Omental fat pad (tissue), 3 donors: ENCODE measurements at regions not wholly inside any gene's neighbourhood (a gene's known extent, or its start where the extent isn't known, plus 50 kb on each side); places are given as distances from the start of the nearest gene placed in this dataset.

Experiments used
- ATAC-seq: fragments of 150-250 bp; one replicate; pipeline ENCODE4 v1.9.1; 2016; ENCODE audit warnings: mild to moderate bottlenecking, moderate library complexity; ENCODE audit not compliant: low FRiP score
- DNase-seq: peaks from one replicate; pipeline ENCODE4 v3.0.0-alpha.2; 2019; ENCODE audit warnings: low spot score
- CTCF ChIP-seq, 3 donors: fragments of 450-650 bp; IDR thresholded peaks; one replicate each; pipeline ENCODE4 v1.5.1; 2016 to 2017; ENCODE audit warnings: antibody characterized with exemption in 3 of 3, mild to moderate bottlenecking in 3 of 3, moderate library complexity in 2 of 3

DNA sequence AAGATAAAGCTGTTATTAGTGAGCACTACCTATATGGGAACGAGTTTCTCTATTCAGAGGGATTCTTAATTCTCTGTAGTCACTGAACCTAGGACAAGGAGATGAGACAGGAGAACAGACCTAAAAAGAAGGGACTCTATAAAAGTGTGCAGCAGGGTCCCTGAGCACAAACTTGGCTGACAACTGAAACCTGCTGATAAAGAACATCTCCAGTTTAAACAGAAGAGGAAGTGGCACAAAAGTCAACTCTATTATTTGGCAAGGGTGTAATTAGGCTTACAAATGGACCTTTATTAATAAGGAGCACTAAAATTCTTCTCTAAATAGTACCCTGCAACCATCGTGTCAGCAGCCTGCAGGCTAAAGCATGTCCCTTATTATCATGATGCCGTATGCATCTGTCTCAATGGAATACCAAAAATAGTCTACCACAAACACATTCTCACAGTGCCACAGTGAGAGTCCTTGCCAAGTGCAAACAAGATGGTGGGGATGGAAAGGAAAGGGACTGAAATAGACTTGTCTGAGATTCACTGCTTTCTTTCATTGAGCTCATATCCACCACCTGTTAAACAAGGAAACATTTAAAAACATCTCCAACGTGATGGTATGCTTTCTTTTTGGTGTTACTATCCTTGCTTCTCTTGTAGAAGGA lies 260.2 kb downstream of the INSIG2 start:
- DNase-seq = no peak
- no peak for TF ChIP-seq CTCF (IDR thresholded peaks at IDR 0.05)
- no peak for ATAC-seq

GRCh38 chr2:118345465-118345864 lies 257.2 kb downstream of the INSIG2 start:
- no peak for ATAC-seq
- TF ChIP-seq CTCF (IDR thresholded peaks at IDR 0.05) = no peak
- no peak for DNase-seq

- no peak for ATAC-seq
- TF ChIP-seq CTCF (IDR thresholded peaks at IDR 0.05) = no peak
These were observed 251.8 kb downstream of the INSIG2 start for GRCh38 chr2:118340103-118340502.

GRCh38 chr2:118339386-118339785 lies 251.1 kb downstream of the INSIG2 start:
- no peak for TF ChIP-seq CTCF (IDR thresholded peaks at IDR 0.05)
- no peak for DNase-seq
- ATAC-seq = no peak

More at GRCh38 chr2:118340103-118340502, 251.8 kb downstream of the INSIG2 start:
- DNase-seq = no peak

DNA sequence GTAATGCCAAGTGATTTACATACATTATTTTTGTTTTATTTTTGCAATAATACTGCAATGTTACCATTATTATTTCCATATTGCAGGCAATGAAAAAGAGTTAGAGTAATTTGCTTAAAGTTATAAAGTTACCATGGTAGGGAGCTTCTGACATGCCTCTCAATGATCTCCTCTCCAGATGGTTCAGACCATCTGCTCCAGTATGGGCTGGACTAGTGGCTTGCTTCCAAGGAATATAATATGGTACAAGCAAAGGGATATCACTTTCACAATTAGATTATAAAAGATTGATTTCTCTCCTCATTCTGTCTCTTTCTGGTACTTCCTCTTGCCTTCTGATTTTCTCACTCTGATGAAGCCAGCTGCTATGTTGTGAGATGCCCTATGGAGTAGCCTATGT lies 245.4 kb downstream of the INSIG2 start:
- TF ChIP-seq CTCF (IDR thresholded peaks at IDR 0.05) = no peak
- ATAC-seq (no peak), DNase-seq (no peak)

DNA sequence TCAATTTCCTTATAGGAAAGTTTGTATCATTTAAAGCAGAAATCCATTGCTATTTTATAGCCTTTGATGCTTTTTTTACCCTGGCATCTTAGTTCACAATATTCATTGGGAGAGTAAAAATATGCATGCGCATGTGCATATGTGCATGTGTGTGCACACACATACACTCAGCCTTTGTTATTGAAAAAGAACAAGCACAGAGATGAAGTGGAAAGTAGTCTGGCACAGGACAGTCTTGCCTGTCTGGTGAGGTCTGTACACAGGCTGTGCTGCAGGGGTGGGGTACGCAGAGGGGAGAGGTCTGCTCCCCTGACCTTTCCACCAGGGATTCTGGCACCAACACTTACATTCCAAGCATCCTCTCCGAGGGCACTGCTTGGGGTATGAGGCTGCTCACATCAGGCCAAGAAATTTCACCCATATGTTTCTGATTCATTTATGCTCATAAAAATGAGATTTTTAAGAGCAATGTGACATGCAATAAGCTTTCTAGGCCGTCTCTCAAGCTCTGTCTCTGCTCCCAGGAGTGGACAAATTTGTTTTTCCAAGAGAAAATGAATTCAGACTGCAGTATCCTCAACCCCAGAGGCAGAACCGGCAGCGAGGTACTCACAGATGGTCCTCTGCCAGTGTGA lies 237.2 kb downstream of the INSIG2 start:
- DNase-seq (no peak), ATAC-seq (no peak)
- TF ChIP-seq CTCF (IDR thresholded peaks at IDR 0.05) = no peak

GRCh38 chr2:118322406-118322805 lies 234.1 kb downstream of the INSIG2 start:
- ATAC-seq = no peak
- no peak for TF ChIP-seq CTCF (IDR thresholded peaks at IDR 0.05)

More at GRCh38 chr2:118322406-118322805, 234.1 kb downstream of the INSIG2 start:
- DNase-seq = no peak
